ENCODE measurements at regions not wholly inside any gene's neighbourhood (a gene's known extent, or its start where the extent isn't known, plus 50 kb on each side); places are given as distances from the start of the nearest gene placed in this dataset.
A peak's percentile ranks its signal among the peaks of the same experiment; 100 is the strongest.
"Not testable (repeated sequence)": the region's sequence is repeated elsewhere in the genome, so short reads cannot be mapped to it uniquely, and the experiment has no call there.

DNA sequence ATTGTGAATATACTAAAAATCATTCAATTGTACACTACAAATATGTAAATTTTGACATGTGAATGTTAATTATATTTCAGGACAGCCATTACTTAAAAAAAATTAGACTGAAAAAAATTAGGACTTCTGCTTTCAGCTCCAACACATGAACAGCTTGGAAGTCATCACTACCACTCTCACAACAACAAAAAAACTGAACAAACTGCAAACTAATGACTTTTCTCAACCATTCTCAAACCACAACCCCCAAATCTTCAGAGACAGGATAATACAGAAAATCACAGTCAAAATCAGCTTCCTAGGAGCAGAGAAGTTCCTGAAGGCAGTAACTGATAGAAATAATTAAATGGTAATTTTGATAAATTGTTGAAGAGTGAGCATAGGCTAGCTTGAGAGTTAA, 686.4 kb downstream of the TLE1 start:
- no peak for DNase-seq (ENCODE audit: low spot score)

DNA sequence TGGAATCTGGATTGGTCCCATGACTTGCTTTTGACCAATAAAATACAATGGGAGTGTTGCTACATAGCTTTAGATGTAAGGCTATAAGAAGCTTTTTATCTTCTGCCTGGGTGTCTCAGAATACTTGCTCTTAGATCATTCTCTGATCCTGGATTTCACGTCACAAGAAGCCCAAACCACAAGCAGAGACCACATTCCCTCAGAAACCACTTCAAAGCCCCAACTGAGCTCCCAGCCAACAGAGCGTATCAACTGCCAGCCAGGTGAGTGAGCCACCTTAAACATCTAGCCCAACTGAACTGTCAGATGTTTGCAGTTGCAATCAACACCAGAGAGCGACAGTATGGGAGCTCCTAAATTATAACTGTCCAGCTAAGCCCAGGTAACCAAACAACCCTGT, 687.1 kb downstream of the TLE1 start:
- DNase-seq (ENCODE audit: low spot score): no peak

DNA sequence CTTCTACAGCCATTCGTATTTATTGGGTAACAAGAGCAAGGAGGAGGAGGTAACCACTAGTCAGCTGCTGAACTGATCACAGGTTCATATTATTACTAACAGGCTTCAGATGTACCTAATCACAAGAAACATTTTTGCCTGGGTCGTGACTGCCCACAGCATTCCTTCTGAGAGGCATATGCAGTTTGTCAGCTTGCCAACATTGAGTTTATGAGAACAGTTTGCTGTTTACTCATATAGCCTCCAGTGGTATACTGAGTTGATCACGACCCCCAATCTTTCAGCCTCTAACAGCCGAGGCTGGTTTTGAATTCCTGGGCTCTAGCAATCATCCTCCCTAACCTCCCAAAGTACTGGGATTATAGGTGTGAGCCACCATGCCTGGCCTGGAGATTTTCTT, 693.6 kb downstream of the TLE1 start:
- no peak for DNase-seq (ENCODE audit: low spot score)

GRCh38 chr9:80994892-80995291, 694.5 kb downstream of the TLE1 start:
- no peak for DNase-seq (ENCODE audit: low spot score)

DNA sequence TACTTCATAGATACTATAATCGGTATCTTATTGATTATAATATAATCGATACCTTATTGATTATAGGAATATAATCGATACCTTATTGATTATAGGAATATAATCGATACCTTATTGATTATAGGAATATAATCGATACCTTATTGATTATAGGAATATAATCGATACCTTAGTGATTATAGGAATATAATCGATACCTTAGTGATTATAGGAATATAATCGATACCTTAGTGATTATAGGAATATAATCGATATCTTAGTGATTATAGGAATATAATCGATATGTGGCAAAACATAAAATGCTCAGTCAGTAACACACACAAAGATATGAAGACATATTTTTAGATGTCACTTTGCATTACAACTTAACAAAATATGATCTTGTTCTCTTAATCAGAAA, 703.8 kb downstream of the TLE1 start:
- DNase-seq (ENCODE audit: low spot score): not testable (repeated sequence)

DNA sequence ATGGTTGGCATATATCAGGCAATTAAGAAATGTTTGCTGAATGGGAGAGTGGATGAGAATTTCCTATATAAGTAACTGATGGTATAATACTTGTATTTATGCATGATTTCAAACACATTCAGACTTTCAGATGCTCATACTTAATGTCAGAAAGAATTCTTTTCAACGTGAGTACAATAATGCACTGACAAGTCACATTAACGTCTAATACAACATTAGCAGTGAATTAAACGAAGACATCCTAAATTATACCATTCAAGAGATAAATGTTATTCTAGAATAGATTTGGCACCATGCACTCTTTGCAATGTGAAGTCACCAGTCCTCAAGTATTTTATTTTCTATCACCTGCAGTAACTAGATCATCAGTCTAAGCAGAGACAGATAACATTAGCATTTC, 712.9 kb downstream of the TLE1 start:
- no peak for DNase-seq (ENCODE audit: low spot score)

GRCh38 chr9:80970377-80970776, 719.0 kb downstream of the TLE1 start:
- not testable (repeated sequence) for DNase-seq (ENCODE audit: low spot score)

GRCh38 chr9:80968611-80969010, 720.7 kb downstream of the TLE1 start:
- DNase-seq (ENCODE audit: low spot score): no peak

GRCh38 chr9:80964914-80965313, 724.4 kb downstream of the TLE1 start:
- DNase-seq (ENCODE audit: low spot score): no peak

- no peak for DNase-seq (ENCODE audit: low spot score)
Measured at GRCh38 chr9:80964374-80964773, 725.0 kb downstream of the TLE1 start.

DNA sequence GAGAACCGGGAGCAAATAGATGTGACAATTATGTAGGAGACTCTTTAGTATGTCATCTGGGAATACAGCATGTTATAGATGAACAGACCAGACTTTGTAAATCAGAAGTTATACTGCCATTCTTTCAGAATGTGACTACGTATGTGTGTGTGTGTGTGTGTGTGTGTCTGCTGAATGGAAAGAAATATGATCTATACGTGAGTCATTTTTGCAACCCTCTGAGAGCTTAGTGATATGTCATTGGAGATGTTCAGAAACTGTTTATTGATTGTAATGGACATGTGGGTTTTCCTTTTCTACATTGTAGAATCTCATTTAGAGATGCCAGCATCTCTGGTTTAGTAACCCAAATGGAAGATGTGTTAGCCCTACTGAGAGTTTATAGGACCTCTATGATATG, 731.5 kb downstream of the TLE1 start:
- DNase-seq (ENCODE audit: low spot score): no peak

- DNase-seq (ENCODE audit: low spot score): no peak
Measured at GRCh38 chr9:80954521-80954920, 734.8 kb downstream of the TLE1 start.

- no peak for DNase-seq (ENCODE audit: low spot score)
Measured at GRCh38 chr9:80952363-80952922, 736.9 kb downstream of the TLE1 start.

GRCh38 chr9:80951675-80952074, 737.7 kb downstream of the TLE1 start:
- DNase-seq (ENCODE audit: low spot score): peak; percentile 48

GRCh38 chr9:80948876-80949275, 740.5 kb downstream of the TLE1 start:
- DNase-seq (ENCODE audit: low spot score): no peak

- peak; percentile 40 for DNase-seq (ENCODE audit: low spot score)
Measured at GRCh38 chr9:80948066-80948465, 741.3 kb downstream of the TLE1 start.

GRCh38 chr9:80946496-80947170, 742.7 kb downstream of the TLE1 start:
- no peak for DNase-seq (ENCODE audit: low spot score)

DNA sequence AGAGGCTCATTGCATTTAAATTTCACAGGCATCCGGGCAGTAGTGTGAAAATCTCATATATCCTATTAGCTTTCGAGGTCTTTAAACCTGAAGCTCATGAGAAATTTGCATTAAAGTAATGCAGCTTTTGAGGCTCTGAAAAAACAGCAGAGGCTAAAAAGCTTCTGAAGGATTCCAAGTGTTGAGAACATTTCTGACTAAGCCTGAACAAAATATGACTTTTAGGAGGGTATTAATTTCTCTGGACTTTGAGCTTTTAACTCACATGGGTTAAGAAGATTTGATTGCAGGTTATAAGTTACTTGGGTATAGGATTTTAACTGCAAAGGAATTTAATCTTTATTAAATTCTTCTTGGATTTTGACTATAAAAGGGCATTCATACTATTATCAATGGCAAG, 743.9 kb downstream of the TLE1 start:
- no peak for DNase-seq (ENCODE audit: low spot score)

- DNase-seq (ENCODE audit: low spot score): no peak
Measured at GRCh38 chr9:80937645-80938044, 751.7 kb downstream of the TLE1 start.

DNA sequence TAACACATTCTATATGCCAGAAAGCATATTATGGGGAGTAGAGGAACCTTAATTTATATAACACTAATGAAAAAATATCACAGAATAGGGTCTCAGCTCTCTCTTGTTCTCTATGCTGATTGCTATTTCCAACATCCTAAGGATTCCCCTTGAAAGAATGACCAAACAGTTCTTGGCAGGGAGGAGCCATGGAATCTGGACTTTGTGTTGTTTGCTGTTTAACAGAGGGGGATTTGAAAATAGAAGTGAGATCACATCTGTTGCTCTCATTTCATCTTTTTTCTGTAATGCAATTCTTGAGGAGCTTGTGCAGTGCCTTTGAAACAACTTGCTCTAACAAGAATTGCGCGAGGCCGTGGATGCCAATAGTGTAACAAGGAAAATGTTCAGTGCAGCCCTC, 755.3 kb downstream of the TLE1 start:
- no peak for DNase-seq (ENCODE audit: low spot score)

GRCh38 chr9:80932947-80933780, 756.2 kb downstream of the TLE1 start:
- no peak for DNase-seq (ENCODE audit: low spot score)

DNA sequence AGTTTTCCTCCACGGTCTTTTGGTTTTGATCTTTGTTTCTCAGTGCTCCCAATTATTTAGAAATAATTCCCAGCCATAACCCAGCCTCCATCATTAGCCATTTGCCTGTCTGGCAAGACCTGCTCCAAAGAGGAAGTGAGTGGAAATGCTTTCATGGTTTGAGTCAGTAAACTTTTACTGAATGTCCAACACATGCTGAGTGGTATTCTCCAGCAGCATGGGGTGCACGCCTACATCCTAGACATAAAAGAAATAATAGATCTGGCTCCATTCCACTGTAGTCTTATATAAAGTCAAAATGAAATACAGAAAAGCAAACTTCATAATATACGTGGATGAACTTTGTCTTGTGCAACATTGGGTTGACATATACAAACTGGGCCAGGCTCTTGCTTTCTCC, 757.2 kb downstream of the TLE1 start:
- no peak for DNase-seq (ENCODE audit: low spot score)

- DNase-seq (ENCODE audit: low spot score): peak; percentile 7
Measured at GRCh38 chr9:80931163-80931562, 758.2 kb downstream of the TLE1 start.

Measured in Ammon's horn (tissue), 1 donor.